Esophagus squamous epithelium (tissue), 5 donors: ENCODE measurements at regions not wholly inside any gene's neighbourhood (a gene's known extent, or its start where the extent isn't known, plus 50 kb on each side); places are given as distances from the start of the nearest gene placed in this dataset.

ENCODE experiments used
- DNase-seq: peaks from one replicate; lab custom pipeline; 2025; lab: John Stamatoyannopoulos, UW
- H3K27ac ChIP-seq, 4 donors: fragments of 200-600 bp; sonication (generic); one replicate each; pipeline ENCODE4 v1.5.1; 2016 to 2019; ENCODE audit warnings: mild to moderate bottlenecking in 1 of 4
- H3K27me3 ChIP-seq, 4 donors: fragments of 200-600 bp; sonication (generic); 1 replicate in 3 of 4; 2 replicates in 1 of 4; pipeline versions ENCODE4 v1.5.1 to v1.6.0; 2017 to 2021; ENCODE audit warnings: antibody characterized with exemption in 1 of 4
- H3K36me3 ChIP-seq, 3 donors: fragments of 200-600 bp; sonication (generic); one replicate each; pipeline ENCODE4 v1.5.1; 2016 to 2019
- H3K4me1 ChIP-seq, 3 donors: fragments of 200-600 bp; sonication (generic); one replicate each; pipeline ENCODE4 v1.5.1; 2017 to 2019
- H3K4me3 ChIP-seq, 4 donors: fragments of 200-600 bp; sonication (generic); 1 replicate in 3 of 4; 2 replicates in 1 of 4; pipeline ENCODE4 v1.5.1; 2016 to 2019; ENCODE audit warnings: mild to moderate bottlenecking in 2 of 4, moderate library complexity in 1 of 4
- H3K9me3 ChIP-seq, 3 donors: fragments of 200-600 bp; sonication (generic); one replicate each; pipeline ENCODE4 v1.5.1; 2016 to 2019
- CTCF ChIP-seq, 6 experiments: fragments of 450-650 bp in 4 of 6; fragments of 200-600 bp in 2 of 6; sonication (generic) in 2 of 6; IDR thresholded peaks; one replicate each; pipeline ENCODE4 v1.5.1; 2016 to 2019; ENCODE audit warnings: antibody characterized with exemption in 6 of 6, mild to moderate bottlenecking in 4 of 6, moderate library complexity in 4 of 6
- POLR2A ChIP-seq, 4 donors: fragments of 450-650 bp; IDR thresholded peaks; one replicate each; pipeline ENCODE4 v1.6.1; 2017; ENCODE audit warnings: antibody characterized with exemption in 4 of 4, mild to moderate bottlenecking in 4 of 4, moderate library complexity in 3 of 4
- WGBS, 2 donors: methylation state at CpG; one replicate each; pipeline ENCODE4 v1.1.5; 2018; 5-methylcytosine and 5-hydroxymethylcytosine counted together
- intact Hi-C: fragments of 100-400 bp; cut with DNase I; formaldehyde crosslinking; loops from one replicate; pipeline ENCODE4 v1.15.0; 2022
- small RNA-seq, 4 donors: library from RNA; depleted of rRNA; stranded (forward); fragments of <200 nt; gene quantifications; one replicate each; pipeline ENCODE3, GENCODE V24; 2016
- donor health status: DM: yes; HTN: yes; CAD: no.

GRCh38 chr1:37424523-37424922 lies 49.9 kb upstream of the ZC3H12A start:
- no peaks in the 10 kb centered on the region for H3K36me3 ChIP-seq
- intact Hi-C loops = no loop called here
- TF ChIP-seq POLR2A (IDR thresholded peaks at IDR 0.05) (no peak), CTCF (IDR thresholded peaks at IDR 0.05) (no peak)
- no peaks in the 10 kb centered on the region for H3K4me1 ChIP-seq
- H3K4me3 ChIP-seq = no peak overlapping the region
- no peaks in the 10 kb centered on the region for H3K9me3 ChIP-seq
- H3K27me3 ChIP-seq = peaks cover 0 to 55% (median 0%) of the 10 kb centered on the region in 4 donors
- DNase-seq = no peak
- H3K27ac ChIP-seq = no peak overlapping the region
- WGBS, 2 donors = 14 to 63% methylated on average over 1 of the region's 1 CpG

Small RNAs in the stretch of these regions (small RNA-seq; reads per million reads assigned to genes)
- gene MIR4255 (0 reads per million in 4 donors), gene RNA5SP43 (0 reads per million in 4 donors), gene RNU6-636P (0 reads per million in 4 donors), gene RPS29P6 (0 reads per million in 4 donors)
